ENCODE measurements at regions not wholly inside any gene's neighbourhood (a gene's known extent, or its start where the extent isn't known, plus 50 kb on each side); places are given as distances from the start of the nearest gene placed in this dataset.

DNA sequence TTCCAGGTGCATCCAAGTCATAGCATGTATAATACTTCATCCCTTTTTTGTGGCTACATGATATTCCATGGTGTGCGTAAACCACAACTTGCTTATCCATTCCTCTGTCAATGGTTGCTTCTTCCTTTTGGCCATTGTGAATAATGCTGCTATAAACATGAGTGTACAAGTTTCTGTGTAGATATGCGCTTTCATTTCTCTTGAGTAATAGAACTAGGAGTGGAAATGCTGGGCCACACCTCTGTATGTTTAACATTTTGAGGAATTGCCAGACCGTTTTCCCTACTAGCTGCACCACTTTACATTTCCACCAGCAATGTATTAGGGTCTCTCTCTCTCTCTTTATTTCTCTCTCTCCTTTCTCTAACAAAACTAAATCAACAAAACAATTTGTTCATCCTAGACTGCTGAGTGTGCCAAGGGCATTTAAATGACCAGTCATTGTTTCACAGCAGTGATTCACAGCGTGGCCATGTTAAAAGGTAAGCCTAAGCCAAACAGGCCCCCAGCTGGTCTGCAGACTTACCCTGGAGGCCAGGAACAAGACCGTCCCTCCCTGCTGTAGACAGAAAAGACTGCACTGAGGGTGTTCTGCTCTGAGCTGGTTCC is 53.2 kb upstream of the LYST start:
- TF ChIP-seq, protein P1, sequence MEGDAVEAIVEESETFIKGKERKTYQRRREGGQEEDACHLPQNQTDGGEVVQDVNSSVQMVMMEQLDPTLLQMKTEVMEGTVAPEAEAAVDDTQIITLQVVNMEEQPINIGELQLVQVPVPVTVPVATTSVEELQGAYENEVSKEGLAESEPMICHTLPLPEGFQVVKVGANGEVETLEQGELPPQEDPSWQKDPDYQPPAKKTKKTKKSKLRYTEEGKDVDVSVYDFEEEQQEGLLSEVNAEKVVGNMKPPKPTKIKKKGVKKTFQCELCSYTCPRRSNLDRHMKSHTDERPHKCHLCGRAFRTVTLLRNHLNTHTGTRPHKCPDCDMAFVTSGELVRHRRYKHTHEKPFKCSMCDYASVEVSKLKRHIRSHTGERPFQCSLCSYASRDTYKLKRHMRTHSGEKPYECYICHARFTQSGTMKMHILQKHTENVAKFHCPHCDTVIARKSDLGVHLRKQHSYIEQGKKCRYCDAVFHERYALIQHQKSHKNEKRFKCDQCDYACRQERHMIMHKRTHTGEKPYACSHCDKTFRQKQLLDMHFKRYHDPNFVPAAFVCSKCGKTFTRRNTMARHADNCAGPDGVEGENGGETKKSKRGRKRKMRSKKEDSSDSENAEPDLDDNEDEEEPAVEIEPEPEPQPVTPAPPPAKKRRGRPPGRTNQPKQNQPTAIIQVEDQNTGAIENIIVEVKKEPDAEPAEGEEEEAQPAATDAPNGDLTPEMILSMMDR (IDR thresholded peaks at IDR 0.05) = no peak
- no peak for TF ChIP-seq POLR2A (IDR thresholded peaks at IDR 0.05)

Measured in body of pancreas (tissue), 4 donors.